SK-N-MC (cell line): ENCODE measurements at regions not wholly inside any gene's neighbourhood (a gene's known extent, or its start where the extent isn't known, plus 50 kb on each side); places are given as distances from the start of the nearest gene placed in this dataset.

Experiments
- DNase-seq: peaks from one replicate; pipeline ENCODE4 v3.0.0-alpha.2; 2011; ENCODE audit warnings: low read depth, low spot score
- H3K27ac ChIP-seq: fragments of 200-600 bp; sonication (generic); 2 replicates; pipeline ENCODE4 v1.5.1; 2016; ENCODE audit warnings: mixed run types
- H3K36me3 ChIP-seq: fragments of 200-600 bp; sonication (generic); 2 replicates; pipeline ENCODE4 v1.6.1; 2017; ENCODE audit warnings: antibody characterized with exemption, low read length, mixed read lengths; ENCODE audit not compliant: insufficient read depth
- H3K4me3 ChIP-seq: fragments of 200-600 bp; sonication (generic); 2 replicates; pipeline ENCODE4 v1.5.1; 2016
- H3K9ac ChIP-seq: fragments of 200-600 bp; sonication (generic); 2 replicates; pipeline ENCODE4 v1.8.0; 2017; ENCODE audit warnings: mixed run types, mixed read lengths; ENCODE audit not compliant: insufficient read length
- H3K9me3 ChIP-seq: fragments of 200-600 bp; sonication (generic); 2 replicates; pipeline ENCODE4 v1.6.1; 2017; ENCODE audit warnings: low read depth, mild to moderate bottlenecking, antibody characterized with exemption, low read length, moderate library complexity, mixed read lengths
- EZH2 ChIP-seq: fragments of 200-600 bp; sonication (generic); IDR thresholded peaks from one replicate; pipeline ENCODE4 v1.6.1; 2017; ENCODE audit warnings: antibody characterized with exemption
- FOXP2 ChIP-seq: optimal IDR thresholded peaks from 2 replicates; pipeline ENCODE3; 2011; ENCODE audit warnings: mild to moderate bottlenecking, moderate library complexity; ENCODE audit not compliant: insufficient read depth; ENCODE audit errors: extremely low read length, control extremely low read depth
- POLR2AphosphoS5 ChIP-seq: IDR thresholded peaks from 2 replicates; pipeline ENCODE4 v1.6.1; 2012; ENCODE audit warnings: mild to moderate bottlenecking, low read depth, low read length, borderline replicate concordance

- DNase-seq, result no peak
- Histone ChIP-seq H3K9ac (no peak overlapping the region), H3K9me3 (no peaks in the 10 kb centered on the region), H3K27ac (no peak overlapping the region), H3K4me3 (no peak overlapping the region), H3K36me3 (no peaks in the 10 kb centered on the region)
- no peak for TF ChIP-seq POLR2AphosphoS5
- TF ChIP-seq EZH2, result no peak
- no peak for TF ChIP-seq FOXP2
Measured at GRCh38 chr1:29732453-29732852, 496.1 kb downstream of the PTPRU start.

- Histone ChIP-seq H3K9me3 (no peaks in the 10 kb centered on the region), H3K4me3 (no peak overlapping the region), H3K36me3 (no peaks in the 10 kb centered on the region), H3K9ac (no peak overlapping the region), H3K27ac (no peak overlapping the region)
- DNase-seq, result no peak
- no peak for TF ChIP-seq POLR2AphosphoS5
Measured at GRCh38 chr1:29730623-29731022, 494.3 kb downstream of the PTPRU start.

GRCh38 chr1:29729281-29729680 lies 493.0 kb downstream of the PTPRU start:
- DNase-seq, result no peak
- no peaks in the 10 kb centered on the region for H3K9me3 ChIP-seq
- no peak overlapping the region for H3K4me3 ChIP-seq
- no peaks in the 10 kb centered on the region for H3K36me3 ChIP-seq
- H3K27ac ChIP-seq, result no peak overlapping the region
- no peak for TF ChIP-seq POLR2AphosphoS5
- no peak for TF ChIP-seq FOXP2
- TF ChIP-seq EZH2, result no peak
- no peak overlapping the region for H3K9ac ChIP-seq

- Histone ChIP-seq H3K27ac (no peak overlapping the region), H3K9ac (no peak overlapping the region), H3K9me3 (no peaks in the 10 kb centered on the region), H3K4me3 (no peak overlapping the region), H3K36me3 (no peaks in the 10 kb centered on the region)
- TF ChIP-seq EZH2 (no peak), POLR2AphosphoS5 (no peak), FOXP2 (no peak)
- no peak for DNase-seq
Measured at GRCh38 chr1:29728703-29729102, 492.4 kb downstream of the PTPRU start.

- no peak overlapping the region for H3K9ac ChIP-seq
- no peak for DNase-seq
- TF ChIP-seq FOXP2 (no peak), POLR2AphosphoS5 (no peak), EZH2 (no peak)
- H3K36me3 ChIP-seq, result no peaks in the 10 kb centered on the region
- H3K4me3 ChIP-seq, result no peak overlapping the region
- no peaks in the 10 kb centered on the region for H3K9me3 ChIP-seq
- H3K27ac ChIP-seq, result no peak overlapping the region
Measured at GRCh38 chr1:29725262-29725661, 488.9 kb downstream of the PTPRU start.

- Histone ChIP-seq H3K9ac (no peak overlapping the region), H3K36me3 (no peaks in the 10 kb centered on the region), H3K4me3 (no peak overlapping the region), H3K9me3 (no peaks in the 10 kb centered on the region), H3K27ac (no peak overlapping the region)
- TF ChIP-seq POLR2AphosphoS5 (no peak), FOXP2 (no peak), EZH2 (no peak)
- DNase-seq, result no peak
Measured at GRCh38 chr1:29722598-29722997, 486.3 kb downstream of the PTPRU start.

- no peaks in the 10 kb centered on the region for H3K9me3 ChIP-seq
- no peak for DNase-seq
- no peak for TF ChIP-seq FOXP2
- no peaks in the 10 kb centered on the region for H3K36me3 ChIP-seq
- no peak overlapping the region for H3K27ac ChIP-seq
- no peak overlapping the region for H3K9ac ChIP-seq
- no peak overlapping the region for H3K4me3 ChIP-seq
Measured at GRCh38 chr1:29719253-29719652, 482.9 kb downstream of the PTPRU start.

GRCh38 chr1:29718791-29719190 lies 482.5 kb downstream of the PTPRU start:
- Histone ChIP-seq H3K9ac (no peak overlapping the region), H3K27ac (no peak overlapping the region), H3K4me3 (no peak overlapping the region), H3K36me3 (no peaks in the 10 kb centered on the region), H3K9me3 (no peaks in the 10 kb centered on the region)
- no peak for DNase-seq
- no peak for TF ChIP-seq POLR2AphosphoS5
- TF ChIP-seq EZH2, result no peak
- no peak for TF ChIP-seq FOXP2

GRCh38 chr1:29716306-29716705 lies 480.0 kb downstream of the PTPRU start:
- Histone ChIP-seq H3K9me3 (no peaks in the 10 kb centered on the region), H3K9ac (no peak overlapping the region), H3K4me3 (no peak overlapping the region), H3K27ac (no peak overlapping the region), H3K36me3 (no peaks in the 10 kb centered on the region)
- no peak for DNase-seq
- TF ChIP-seq POLR2AphosphoS5 (no peak), FOXP2 (no peak), EZH2 (no peak)
